Femur (tissue), 1 donor: ENCODE measurements at regions not wholly inside any gene's neighbourhood (a gene's known extent, or its start where the extent isn't known, plus 50 kb on each side); places are given as distances from the start of the nearest gene placed in this dataset.

ENCODE experiments used
- DNase-seq: peaks from one replicate; pipeline ENCODE4 v3.0.0-alpha.2; 2017

GRCh38 chr5:58054018-58054417, 405.9 kb downstream of the PLK2 start:
- DNase-seq, result no peak

GRCh38 chr5:58048954-58049353, 410.9 kb downstream of the PLK2 start:
- no peak for DNase-seq

GRCh38 chr5:58048185-58048925, 411.5 kb downstream of the PLK2 start:
- DNase-seq, result no peak

- no peak for DNase-seq
Measured at GRCh38 chr5:58046371-58046770, 413.5 kb downstream of the PLK2 start.

GRCh38 chr5:58044166-58044565, 415.7 kb downstream of the PLK2 start:
- no peak for DNase-seq

GRCh38 chr5:58043032-58043945, 416.6 kb downstream of the PLK2 start:
- no peak for DNase-seq

GRCh38 chr5:58041884-58042283, 418.0 kb downstream of the PLK2 start:
- DNase-seq, result no peak

- DNase-seq, result no peak
Measured at GRCh38 chr5:58040846-58041245, 419.0 kb downstream of the PLK2 start.

- DNase-seq, result no peak
Measured at GRCh38 chr5:58040044-58040443, 419.8 kb downstream of the PLK2 start.

- no peak for DNase-seq
Measured at GRCh38 chr5:58037899-58038298, 422.0 kb downstream of the PLK2 start.

- no peak for DNase-seq
Measured at GRCh38 chr5:58025809-58026208, 434.1 kb downstream of the PLK2 start.

GRCh38 chr5:58024151-58024550, 435.7 kb downstream of the PLK2 start:
- no peak for DNase-seq

- DNase-seq, result no peak
Measured at GRCh38 chr5:58022055-58022454, 437.8 kb downstream of the PLK2 start.

- no peak for DNase-seq
Measured at GRCh38 chr5:58021466-58021865, 438.4 kb downstream of the PLK2 start.

GRCh38 chr5:58019614-58020013, 440.3 kb downstream of the PLK2 start:
- peak; percentile 42 for DNase-seq

GRCh38 chr5:58018016-58018415, 441.9 kb downstream of the PLK2 start:
- no peak for DNase-seq

GRCh38 chr5:58016877-58017276, 443.0 kb downstream of the PLK2 start:
- DNase-seq, result no peak

GRCh38 chr5:58016358-58016757, 443.5 kb downstream of the PLK2 start:
- no peak for DNase-seq

GRCh38 chr5:58015175-58015574, 444.7 kb downstream of the PLK2 start:
- no peak for DNase-seq

GRCh38 chr5:58013542-58014258, 446.2 kb downstream of the PLK2 start:
- DNase-seq, result no peak

- no peak for DNase-seq
Measured at GRCh38 chr5:58012801-58013315, 447.0 kb downstream of the PLK2 start.

- no peak for DNase-seq
Measured at GRCh38 chr5:58012102-58012501, 447.8 kb downstream of the PLK2 start.

GRCh38 chr5:58011301-58011700, 448.6 kb downstream of the PLK2 start:
- DNase-seq, result no peak
